ENCODE measurements at regions not wholly inside any gene's neighbourhood (a gene's known extent, or its start where the extent isn't known, plus 50 kb on each side); places are given as distances from the start of the nearest gene placed in this dataset.

- Histone ChIP-seq H3K79me2 (ENCODE audit: insufficient read depth, low read length) (no peaks in the 10 kb centered on the region), H2AFZ (ENCODE audit: insufficient read depth, low read depth, low read length, poor library complexity, severe bottlenecking) (no peak overlapping the region), H3K27ac (ENCODE audit: low read depth in 1 of 2, low read length in 2 of 2) (no peak overlapping the region), H3K4me2 (replicated peaks; ENCODE audit: extremely low read depth, low read length, poor library complexity, severe bottlenecking) (no peak overlapping the region), H3K4me3 (replicated peaks in 1 of 3; ENCODE audit: low read depth in 2 of 3, low read length in 3 of 3) (no peak overlapping the region), H4K20me1 (ENCODE audit: insufficient read depth, low read length) (no peaks in the 10 kb centered on the region), H3K9ac (ENCODE audit: insufficient read depth, low read length, poor library complexity, severe bottlenecking) (no peak overlapping the region), H3K36me3 (replicated peaks in 1 of 2; ENCODE audit: control insufficient read depth in 1 of 2, insufficient read depth in 2 of 2, low read length in 2 of 2) (no peaks in the 10 kb centered on the region), H3K9me3 (replicated peaks in 1 of 2; ENCODE audit: control insufficient read depth in 1 of 2, insufficient read depth in 1 of 2, low read length in 2 of 2) (no peaks in the 10 kb centered on the region), H3K4me1 (ENCODE audit: control insufficient read depth in 1 of 2, insufficient read depth in 2 of 2, low read length in 2 of 2) (no peaks in the 10 kb centered on the region), H3K27me3 (ENCODE audit: control insufficient read depth in 2 of 2, insufficient read depth in 2 of 2, low read length in 2 of 2) (no peaks in the 10 kb centered on the region)
- no peak overlapping the region for H3K27ac Mint-ChIP-seq
- WGBS (ENCODE audit: insufficient coverage) = no CpG with 5 or more reads among the region's 2 CpGs
- no peak overlapping the region for H3K4me3 Mint-ChIP-seq
- H3K36me3 Mint-ChIP-seq = no peaks in the 10 kb centered on the region
- H3K4me1 Mint-ChIP-seq = no peaks in the 10 kb centered on the region
- no peak for DNase-seq
- no peak for TF ChIP-seq CTCF (IDR thresholded peaks at IDR 0.05)
- intact Hi-C loops (cut with micrococcal nuclease) = no loop called here
- peaks cover 0 to 5% (median 2%) of the 10 kb centered on the region in 7 donors for H3K9me3 Mint-ChIP-seq
- no peaks in the 10 kb centered on the region for H3K27me3 Mint-ChIP-seq (ENCODE audit: low read depth in 3 of 3)
Measured at GRCh38 chr2:123415678-123416077, 609.4 kb upstream of the CNTNAP5 start.

GRCh38 chr2:123419976-123420375 is 605.1 kb upstream of the CNTNAP5 start:
- no peak overlapping the region for H2AFZ ChIP-seq (ENCODE audit: insufficient read depth, low read depth, low read length, poor library complexity, severe bottlenecking)
- H3K9me3 Mint-ChIP-seq = peaks cover 0 to 15% (median 3%) of the 10 kb centered on the region in 7 donors
- H3K4me2 ChIP-seq (replicated peaks; ENCODE audit: extremely low read depth, low read length, poor library complexity, severe bottlenecking) = no peak overlapping the region
- H3K27ac ChIP-seq (ENCODE audit: low read depth in 1 of 2, low read length in 2 of 2) = no peak overlapping the region
- no peaks in the 10 kb centered on the region for H3K4me1 Mint-ChIP-seq
- DNase-seq = no peak
- H4K20me1 ChIP-seq (ENCODE audit: insufficient read depth, low read length) = no peaks in the 10 kb centered on the region
- H3K27ac Mint-ChIP-seq = no peak overlapping the region
- intact Hi-C loops (cut with micrococcal nuclease) = no loop called here
- H3K27me3 Mint-ChIP-seq (ENCODE audit: low read depth in 3 of 3) = peaks cover 0 to 1% (median 0%) of the 10 kb centered on the region in 3 donors
- TF ChIP-seq CTCF (IDR thresholded peaks at IDR 0.05) = no peak
- no peaks in the 10 kb centered on the region for H3K9me3 ChIP-seq (replicated peaks in 1 of 2; ENCODE audit: control insufficient read depth in 1 of 2, insufficient read depth in 1 of 2, low read length in 2 of 2)
- H3K36me3 ChIP-seq (replicated peaks in 1 of 2; ENCODE audit: control insufficient read depth in 1 of 2, insufficient read depth in 2 of 2, low read length in 2 of 2) = no peaks in the 10 kb centered on the region
- H3K4me3 Mint-ChIP-seq = no peak overlapping the region
- H3K9ac ChIP-seq (ENCODE audit: insufficient read depth, low read length, poor library complexity, severe bottlenecking) = no peak overlapping the region
- no peaks in the 10 kb centered on the region for H3K79me2 ChIP-seq (ENCODE audit: insufficient read depth, low read length)
- no peaks in the 10 kb centered on the region for H3K4me1 ChIP-seq (ENCODE audit: control insufficient read depth in 1 of 2, insufficient read depth in 2 of 2, low read length in 2 of 2)
- H3K36me3 Mint-ChIP-seq = no peaks in the 10 kb centered on the region
- no peaks in the 10 kb centered on the region for H3K27me3 ChIP-seq (ENCODE audit: control insufficient read depth in 2 of 2, insufficient read depth in 2 of 2, low read length in 2 of 2)
- no peak overlapping the region for H3K4me3 ChIP-seq (replicated peaks in 1 of 3; ENCODE audit: low read depth in 2 of 3, low read length in 3 of 3)

All from CD14-positive monocyte (primary cell).